ENCODE measurements at regions not wholly inside any gene's neighbourhood (a gene's known extent, or its start where the extent isn't known, plus 50 kb on each side); places are given as distances from the start of the nearest gene placed in this dataset.

- no peak for TF ChIP-seq CTCF (IDR thresholded peaks at IDR 0.05)
- no peak for TF ChIP-seq POLR2A (IDR thresholded peaks at IDR 0.05)
- no peak for TF ChIP-seq EP300 (IDR thresholded peaks at IDR 0.05)
Observed at GRCh38 chr18:52227536-52227935, 112.5 kb upstream of the DCC start.
